Mesothelial cell of epicardium (in vitro differentiated cells): ENCODE measurements at regions not wholly inside any gene's neighbourhood (a gene's known extent, or its start where the extent isn't known, plus 50 kb on each side); places are given as distances from the start of the nearest gene placed in this dataset.

Source experiments
- DNase-seq, 2 experiments: peaks; one replicate each; pipeline ENCODE4 v3.0.0; 2021; ENCODE audit warnings: low spot score in 2 of 2; ENCODE audit not compliant: unreplicated experiment in 2 of 2
- H3K27ac Mint-ChIP-seq: 2 replicates; pipeline ENCODE4 v1.8.0; 2021; ENCODE audit warnings: mixed read lengths
- H3K27me3 Mint-ChIP-seq: 2 replicates; pipeline ENCODE4 v1.8.0; 2021; ENCODE audit warnings: low read depth, mixed read lengths
- H3K36me3 Mint-ChIP-seq: 2 replicates; pipeline ENCODE4 v1.8.0; 2021; ENCODE audit warnings: mixed read lengths
- H3K4me1 Mint-ChIP-seq: 2 replicates; pipeline ENCODE4 v1.8.0; 2021; ENCODE audit warnings: mixed read lengths
- H3K4me3 Mint-ChIP-seq: 2 replicates; pipeline ENCODE4 v1.8.0; 2021; ENCODE audit warnings: mild to moderate bottlenecking, moderate library complexity, mixed read lengths
- H3K9me3 Mint-ChIP-seq: 2 replicates; pipeline ENCODE4 v1.8.0; 2021; ENCODE audit warnings: mixed read lengths
- TF ChIP-seq, protein P1 (sequence below): fragments of 200-600 bp; sonication (generic); IDR thresholded peaks from one replicate; pipeline ENCODE4 v1.5.0; 2021; ENCODE audit warnings: antibody characterized with exemption; ENCODE audit not compliant: unreplicated experiment

DNA sequence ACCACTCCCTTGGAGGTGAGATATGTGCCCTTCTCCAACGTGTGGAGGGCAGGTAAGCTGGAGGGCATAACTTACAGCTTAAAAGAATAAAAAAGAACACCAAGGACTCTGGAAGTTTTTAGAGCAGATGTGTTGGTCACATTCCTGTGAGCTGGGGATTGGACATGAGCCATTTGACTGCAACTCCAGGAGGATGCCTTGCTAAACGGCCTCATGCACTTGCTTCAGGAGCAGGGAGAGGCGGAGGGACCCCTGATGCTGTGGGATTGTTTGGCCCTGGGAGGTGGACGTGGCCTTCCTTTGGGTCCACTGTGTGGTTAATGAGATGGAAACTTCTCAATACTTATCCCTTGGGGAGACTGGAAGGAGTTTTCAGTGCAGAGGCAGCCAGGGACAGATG, 185.6 kb downstream of the RHOU start:
- DNase-seq, result no peak
- Mint-ChIP-seq H3K27me3 (no peaks in the 10 kb centered on the region), H3K4me3 (no peak overlapping the region), H3K36me3 (peaks cover 5% of the 10 kb centered on the region), H3K27ac (peak overlapping the region; percentile 94), H3K4me1 (peaks cover 43% of the 10 kb centered on the region), H3K9me3 (peaks cover 13% of the 10 kb centered on the region)
- TF ChIP-seq, protein P1, sequence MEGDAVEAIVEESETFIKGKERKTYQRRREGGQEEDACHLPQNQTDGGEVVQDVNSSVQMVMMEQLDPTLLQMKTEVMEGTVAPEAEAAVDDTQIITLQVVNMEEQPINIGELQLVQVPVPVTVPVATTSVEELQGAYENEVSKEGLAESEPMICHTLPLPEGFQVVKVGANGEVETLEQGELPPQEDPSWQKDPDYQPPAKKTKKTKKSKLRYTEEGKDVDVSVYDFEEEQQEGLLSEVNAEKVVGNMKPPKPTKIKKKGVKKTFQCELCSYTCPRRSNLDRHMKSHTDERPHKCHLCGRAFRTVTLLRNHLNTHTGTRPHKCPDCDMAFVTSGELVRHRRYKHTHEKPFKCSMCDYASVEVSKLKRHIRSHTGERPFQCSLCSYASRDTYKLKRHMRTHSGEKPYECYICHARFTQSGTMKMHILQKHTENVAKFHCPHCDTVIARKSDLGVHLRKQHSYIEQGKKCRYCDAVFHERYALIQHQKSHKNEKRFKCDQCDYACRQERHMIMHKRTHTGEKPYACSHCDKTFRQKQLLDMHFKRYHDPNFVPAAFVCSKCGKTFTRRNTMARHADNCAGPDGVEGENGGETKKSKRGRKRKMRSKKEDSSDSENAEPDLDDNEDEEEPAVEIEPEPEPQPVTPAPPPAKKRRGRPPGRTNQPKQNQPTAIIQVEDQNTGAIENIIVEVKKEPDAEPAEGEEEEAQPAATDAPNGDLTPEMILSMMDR, result no peak

GRCh38 chr1:228921481-228921880, 186.2 kb downstream of the RHOU start:
- Mint-ChIP-seq H3K36me3 (peaks cover 4% of the 10 kb centered on the region), H3K4me3 (no peak overlapping the region), H3K4me1 (peaks cover 43% of the 10 kb centered on the region), H3K27ac (peak overlapping the region; percentile 52), H3K27me3 (no peaks in the 10 kb centered on the region), H3K9me3 (peaks cover 16% of the 10 kb centered on the region)
- TF ChIP-seq, protein P1, result no peak
- no peak for DNase-seq

- H3K4me1 Mint-ChIP-seq, result peaks cover 37% of the 10 kb centered on the region
- H3K27ac Mint-ChIP-seq, result no peak overlapping the region
- H3K27me3 Mint-ChIP-seq, result no peaks in the 10 kb centered on the region
- H3K4me3 Mint-ChIP-seq, result no peak overlapping the region
- DNase-seq, result no peak
- peaks cover 4% of the 10 kb centered on the region for H3K36me3 Mint-ChIP-seq
- H3K9me3 Mint-ChIP-seq, result peaks cover 17% of the 10 kb centered on the region
- TF ChIP-seq, protein P1, result no peak
These were observed 187.6 kb downstream of the RHOU start for GRCh38 chr1:228922722-228923376.

DNA sequence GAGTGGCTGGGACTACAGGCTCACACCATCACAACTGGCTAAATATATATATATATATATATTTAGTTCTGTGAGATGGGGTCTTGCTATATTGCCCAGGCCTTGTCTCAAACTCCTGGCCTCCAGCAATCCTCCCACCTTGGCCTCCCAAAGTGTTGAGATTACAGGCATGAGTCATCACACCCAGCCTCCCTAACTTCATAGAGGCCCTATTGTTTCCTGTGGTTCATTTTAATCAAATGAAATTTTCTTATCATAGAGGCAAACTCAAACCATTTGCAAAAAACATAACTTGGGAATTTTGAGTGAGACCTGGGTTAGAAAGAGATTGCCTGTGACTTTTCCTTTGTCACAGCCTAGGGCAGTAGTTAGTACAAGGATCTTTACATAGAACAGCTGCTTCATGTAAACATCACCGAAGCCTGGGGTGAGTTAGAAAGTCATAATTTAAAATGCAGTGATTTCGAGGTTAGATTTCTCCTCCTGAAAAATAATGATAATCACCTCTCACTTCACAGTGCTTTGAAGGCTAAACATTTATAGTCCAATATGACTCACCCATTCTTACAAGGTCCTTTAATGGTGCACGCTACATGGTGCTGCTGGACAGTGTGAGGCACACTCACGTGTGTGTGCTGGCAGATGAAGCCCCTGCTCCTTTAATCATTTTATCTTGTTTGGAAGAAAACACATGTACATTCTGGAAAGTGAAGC, 188.9 kb downstream of the RHOU start:
- H3K9me3 Mint-ChIP-seq, result peaks cover 17% of the 10 kb centered on the region
- no peak overlapping the region for H3K27ac Mint-ChIP-seq
- no peak for DNase-seq
- TF ChIP-seq, protein P1, result no peak
- no peaks in the 10 kb centered on the region for H3K27me3 Mint-ChIP-seq
- no peak overlapping the region for H3K4me3 Mint-ChIP-seq
- peaks cover 36% of the 10 kb centered on the region for H3K4me1 Mint-ChIP-seq
- H3K36me3 Mint-ChIP-seq, result peaks cover 4% of the 10 kb centered on the region

DNA sequence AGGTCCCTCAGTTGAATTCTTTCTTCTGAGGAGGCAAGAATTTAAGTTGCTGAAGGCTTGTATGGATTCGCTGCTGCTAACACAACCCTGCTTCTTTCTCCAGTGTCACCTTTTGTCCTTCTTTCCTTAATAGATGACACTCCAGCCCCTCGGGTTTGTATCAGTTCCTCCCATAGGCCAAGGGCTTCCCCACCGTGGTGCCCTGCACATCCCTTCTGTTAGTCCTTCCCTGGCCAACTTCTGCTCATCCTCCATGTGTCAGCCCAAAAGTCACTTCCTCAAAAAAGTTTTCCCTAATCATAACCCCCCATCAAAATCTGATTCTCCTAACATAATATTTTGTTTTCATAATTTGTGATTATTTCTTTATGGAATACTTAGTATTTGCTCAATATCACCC, 190.4 kb downstream of the RHOU start:
- TF ChIP-seq, protein P1, result no peak
- Mint-ChIP-seq H3K4me3 (no peak overlapping the region), H3K27me3 (no peaks in the 10 kb centered on the region), H3K4me1 (peaks cover 35% of the 10 kb centered on the region), H3K36me3 (peaks cover 6% of the 10 kb centered on the region), H3K27ac (peak overlapping the region; percentile 36), H3K9me3 (peaks cover 26% of the 10 kb centered on the region)
- DNase-seq, result no peak
